ENCODE measurements at regions not wholly inside any gene's neighbourhood (a gene's known extent, or its start where the extent isn't known, plus 50 kb on each side); places are given as distances from the start of the nearest gene placed in this dataset.

DNA sequence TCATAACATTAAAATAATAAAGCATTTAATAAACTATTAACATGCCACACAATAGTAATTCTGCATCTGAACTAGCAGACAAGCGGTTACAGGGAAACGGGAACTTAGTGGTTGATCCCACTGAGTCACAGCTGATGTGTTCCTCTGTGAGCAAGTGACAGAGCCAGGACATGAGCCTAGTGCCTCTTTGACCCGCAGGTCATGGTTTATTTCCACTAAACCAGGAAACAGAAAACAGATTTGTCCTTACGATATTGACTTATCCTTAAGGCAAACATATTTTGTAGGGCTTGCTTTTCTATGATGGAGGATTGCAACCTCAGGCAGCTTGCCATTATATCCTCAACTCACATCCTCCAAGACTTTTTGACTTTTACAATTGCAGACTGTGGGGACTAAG, 987.3 kb downstream of the CCSER2 start:
- intact Hi-C loops (cut with DNase I): no loop called here
- H3K27ac ChIP-seq: no peak overlapping the region
- H3K4me1 ChIP-seq: no peaks in the 10 kb centered on the region
- DNase-seq (no peak), ATAC-seq (no peak)
- TF ChIP-seq, protein P1, sequence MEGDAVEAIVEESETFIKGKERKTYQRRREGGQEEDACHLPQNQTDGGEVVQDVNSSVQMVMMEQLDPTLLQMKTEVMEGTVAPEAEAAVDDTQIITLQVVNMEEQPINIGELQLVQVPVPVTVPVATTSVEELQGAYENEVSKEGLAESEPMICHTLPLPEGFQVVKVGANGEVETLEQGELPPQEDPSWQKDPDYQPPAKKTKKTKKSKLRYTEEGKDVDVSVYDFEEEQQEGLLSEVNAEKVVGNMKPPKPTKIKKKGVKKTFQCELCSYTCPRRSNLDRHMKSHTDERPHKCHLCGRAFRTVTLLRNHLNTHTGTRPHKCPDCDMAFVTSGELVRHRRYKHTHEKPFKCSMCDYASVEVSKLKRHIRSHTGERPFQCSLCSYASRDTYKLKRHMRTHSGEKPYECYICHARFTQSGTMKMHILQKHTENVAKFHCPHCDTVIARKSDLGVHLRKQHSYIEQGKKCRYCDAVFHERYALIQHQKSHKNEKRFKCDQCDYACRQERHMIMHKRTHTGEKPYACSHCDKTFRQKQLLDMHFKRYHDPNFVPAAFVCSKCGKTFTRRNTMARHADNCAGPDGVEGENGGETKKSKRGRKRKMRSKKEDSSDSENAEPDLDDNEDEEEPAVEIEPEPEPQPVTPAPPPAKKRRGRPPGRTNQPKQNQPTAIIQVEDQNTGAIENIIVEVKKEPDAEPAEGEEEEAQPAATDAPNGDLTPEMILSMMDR (IDR thresholded peaks at IDR 0.05): no peak
- no peak overlapping the region for H3K4me3 ChIP-seq
- H3K36me3 ChIP-seq (ENCODE audit: insufficient read depth in 1 of 2, low read depth in 1 of 2): no peaks in the 10 kb centered on the region
- H3K27me3 ChIP-seq (ENCODE audit: insufficient read depth in 3 of 3, low read length in 2 of 3): no peaks in the 10 kb centered on the region
- WGBS, 3 donors: 62 to 75% (median 75%) methylated on average over 4 of the region's 4 CpGs
- no peaks in the 10 kb centered on the region for H3K9me3 ChIP-seq

DNA sequence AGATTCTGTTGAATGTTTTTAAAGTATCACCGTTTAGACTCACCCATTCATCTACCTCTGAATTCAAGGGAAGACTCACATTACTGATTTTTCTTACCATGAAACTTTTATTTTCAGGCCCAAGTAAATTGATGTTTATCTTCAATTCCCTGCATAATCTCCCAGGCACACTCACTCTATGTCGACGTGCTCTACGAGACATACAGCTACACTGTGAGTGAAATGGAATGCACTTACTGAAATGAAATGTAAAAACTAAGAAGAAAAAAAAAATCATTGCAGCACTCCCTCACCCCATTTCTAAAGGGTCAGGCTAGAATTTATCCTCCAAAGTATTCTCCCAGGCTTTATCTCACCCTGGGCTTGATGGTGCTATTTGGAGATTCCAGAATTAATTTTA, 987.9 kb downstream of the CCSER2 start:
- no peak for ATAC-seq
- Histone ChIP-seq H3K4me3 (no peak overlapping the region), H3K4me1 (no peaks in the 10 kb centered on the region), H3K9me3 (no peaks in the 10 kb centered on the region), H3K27me3 (ENCODE audit: insufficient read depth in 3 of 3, low read length in 2 of 3) (no peaks in the 10 kb centered on the region), H3K27ac (no peak overlapping the region), H3K36me3 (ENCODE audit: insufficient read depth in 1 of 2, low read depth in 1 of 2) (no peaks in the 10 kb centered on the region)
- TF ChIP-seq, protein P1 (IDR thresholded peaks at IDR 0.05): no peak
- no peak for DNase-seq
- 78 to 84% (median 84%) methylated on average over 4 of the region's 4 CpGs for WGBS, 3 donors
- intact Hi-C loops (cut with DNase I): no loop called here

DNA sequence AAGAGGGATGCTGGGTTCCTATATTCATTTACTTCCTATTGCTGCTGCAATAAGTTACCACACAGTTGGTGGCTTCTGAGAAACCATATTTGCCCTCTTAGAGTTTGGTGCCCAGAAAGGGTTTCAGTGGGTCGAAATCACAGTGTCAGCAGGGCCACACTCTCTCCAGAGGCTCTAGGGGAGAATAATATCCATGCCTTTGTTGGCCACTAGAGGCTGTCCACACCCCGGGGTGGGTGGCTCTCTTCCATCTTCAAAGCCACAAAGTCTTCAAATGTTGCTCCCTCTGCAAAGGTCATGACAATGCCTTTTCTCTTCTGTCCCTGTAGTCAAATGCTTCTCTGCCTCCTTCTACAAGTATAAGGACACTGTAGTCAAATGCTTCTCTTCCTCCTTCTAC, 989.4 kb downstream of the CCSER2 start:
- intact Hi-C loops (cut with DNase I): no loop called here
- Histone ChIP-seq H3K36me3 (ENCODE audit: insufficient read depth in 1 of 2, low read depth in 1 of 2) (no peaks in the 10 kb centered on the region), H3K4me3 (no peak overlapping the region), H3K27me3 (ENCODE audit: insufficient read depth in 3 of 3, low read length in 2 of 3) (no peaks in the 10 kb centered on the region), H3K4me1 (no peaks in the 10 kb centered on the region), H3K27ac (no peak overlapping the region), H3K9me3 (no peaks in the 10 kb centered on the region)
- ATAC-seq (no peak), DNase-seq (no peak)
- 53 to 65% (median 63%) methylated on average over 2 of the region's 2 CpGs for WGBS, 3 donors
- TF ChIP-seq, protein P1 (IDR thresholded peaks at IDR 0.05): no peak

DNA sequence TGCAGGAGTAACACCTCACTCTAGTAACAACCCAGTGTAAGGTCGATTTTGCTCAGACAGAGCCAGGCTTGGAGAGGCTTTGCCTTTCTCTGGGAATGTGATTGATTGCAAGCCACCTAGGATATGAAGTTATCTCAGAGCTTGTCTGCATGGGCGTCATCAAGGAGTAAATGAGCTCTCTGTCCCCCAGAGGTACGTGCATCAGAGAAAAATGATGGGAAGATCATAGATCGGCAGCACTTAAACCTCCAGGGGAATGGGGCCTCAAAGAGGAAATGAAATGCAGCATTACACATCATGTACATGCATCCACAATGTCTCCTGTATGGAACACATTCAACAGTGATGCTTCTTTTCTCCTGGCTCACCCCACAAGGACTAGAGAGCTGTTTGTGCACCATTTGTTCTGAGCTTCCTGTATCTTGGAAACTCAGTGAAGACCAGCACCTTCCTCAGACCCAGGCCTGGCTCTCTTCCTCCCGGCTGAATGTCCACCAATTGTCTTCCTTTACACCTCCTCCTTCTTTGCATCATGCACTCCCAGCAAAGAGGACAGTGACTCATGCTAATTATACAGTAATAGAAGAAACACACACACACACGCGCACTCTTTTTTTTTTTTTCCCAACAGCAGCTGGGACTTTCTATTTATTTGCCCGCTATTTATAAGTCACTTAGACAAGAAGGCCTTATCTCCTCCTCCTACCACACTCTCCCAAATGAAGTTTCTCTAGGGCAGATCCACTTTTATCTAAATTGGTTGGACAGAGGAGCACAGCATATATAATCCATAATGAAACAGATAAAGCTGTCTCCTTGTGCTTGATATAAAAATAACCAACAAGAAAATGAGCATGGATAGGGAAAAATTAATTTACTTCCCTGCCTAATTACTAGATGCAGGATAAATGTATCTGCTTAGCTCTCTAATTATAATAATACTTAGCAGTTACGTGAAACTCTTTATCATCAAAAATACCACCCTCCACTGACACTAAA, 990.7 kb downstream of the CCSER2 start:
- no peaks in the 10 kb centered on the region for H3K4me1 ChIP-seq
- H3K27ac ChIP-seq: no peak overlapping the region
- ATAC-seq (peak in 1 of 4 donors; percentile 55), DNase-seq (no peak)
- intact Hi-C loops (cut with DNase I): no loop called here
- TF ChIP-seq, protein P1 (IDR thresholded peaks at IDR 0.05): no peak
- H3K4me3 ChIP-seq: no peak overlapping the region
- no peaks in the 10 kb centered on the region for H3K27me3 ChIP-seq (ENCODE audit: insufficient read depth in 3 of 3, low read length in 2 of 3)
- H3K36me3 ChIP-seq (ENCODE audit: insufficient read depth in 1 of 2, low read depth in 1 of 2): no peaks in the 10 kb centered on the region
- WGBS, 3 donors: 53 to 68% (median 62%) methylated on average over 9 of the region's 9 CpGs
- H3K9me3 ChIP-seq: no peaks in the 10 kb centered on the region

Measured in psoas muscle (tissue), 7 donors.